ENCODE measurements at regions not wholly inside any gene's neighbourhood (a gene's known extent, or its start where the extent isn't known, plus 50 kb on each side); places are given as distances from the start of the nearest gene placed in this dataset.

DNA sequence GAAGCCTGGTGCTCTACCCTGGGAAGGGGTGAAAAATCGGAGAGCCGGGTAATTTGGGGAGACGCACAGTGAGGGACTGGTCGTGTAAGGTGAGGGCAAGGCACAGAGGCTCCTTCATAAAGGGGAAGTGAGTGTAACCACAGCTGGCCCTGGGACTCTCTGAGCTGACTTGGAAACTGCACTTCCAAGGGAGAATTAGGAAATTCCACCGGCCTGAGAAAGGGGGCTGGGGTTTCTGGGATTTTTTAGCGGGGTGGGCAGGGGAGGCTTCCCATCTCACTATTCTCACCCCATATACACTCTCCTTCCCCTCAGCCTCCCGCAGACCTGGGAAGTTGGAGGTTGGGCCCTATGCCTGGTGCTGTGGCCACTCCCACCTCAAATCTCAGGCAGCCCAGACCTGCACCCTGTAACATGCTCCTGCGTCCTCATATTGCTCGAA, 88.3 kb upstream of the IPO9 start:
- Histone ChIP-seq H4K5ac (ENCODE audit: insufficient read length, low read depth, low read length) (peak overlapping the region; percentile 46), H4K91ac (replicated peaks; ENCODE audit: insufficient read length, low read length) (peak overlapping the region; percentile 14), H3K23ac (ENCODE audit: insufficient read length) (no peak overlapping the region), H3K4ac (replicated peaks; ENCODE audit: insufficient read length, low read depth, low read length) (no peak overlapping the region), H2BK15ac (ENCODE audit: low read length) (no peak overlapping the region; the same call in 1 of the 2 replicates), H3K9ac (replicated peaks in 1 of 4; ENCODE audit: extremely low read depth in 1 of 4, low read depth in 3 of 4, low read length in 3 of 4) (peak overlapping the region in 3 of 4 experiments; percentile 41 to 67 (median 65); a peak in 4 of 7 replicates), H3K9me3 (ENCODE audit: insufficient read depth in 2 of 2, low read depth in 1 of 2, low read length in 1 of 2) (no peaks in the 10 kb centered on the region), H3K4me1 (replicated peaks in 1 of 4; ENCODE audit: control insufficient read depth in 3 of 4, insufficient read depth in 4 of 4, low read length in 3 of 4) (peaks cover 37 to 48% (median 44%) of the 10 kb centered on the region in 4 experiments), H3K23me2 (ENCODE audit: low read depth, low read length) (peaks cover 11% of the 10 kb centered on the region; the same call in 1 of the 2 replicates), H2AK5ac (ENCODE audit: low read depth, low read length) (no peak overlapping the region), H2AFZ (ENCODE audit: low read length) (no peak overlapping the region; the same call in 1 of the 2 replicates), H3K79me1 (ENCODE audit: low read depth, low read length) (peaks cover 6% of the 10 kb centered on the region), H4K20me1 (replicated peaks in 1 of 2; ENCODE audit: control insufficient read depth in 1 of 2, insufficient read depth in 2 of 2, low read length in 2 of 2) (peaks cover 0 to 7% of the 10 kb centered on the region in 2 experiments), H4K8ac (ENCODE audit: extremely low read depth, insufficient read depth, low read length) (no peak overlapping the region; the same call in 1 of the 2 replicates), H3K18ac (ENCODE audit: extremely low read depth, low read length) (peak overlapping the region; percentile 53; the same call in 1 of the 2 replicates), H2BK20ac (ENCODE audit: low read length) (no peak overlapping the region), H3K27ac (ENCODE audit: low read depth, low read length) (no peak overlapping the region), H3K36me3 (ENCODE audit: control insufficient read depth in 2 of 4, insufficient read depth in 4 of 4, low read length in 3 of 4) (peaks cover 0 to 15% (median 1%) of the 10 kb centered on the region in 4 experiments; a peak in 4 of 8 replicates), H3K56ac (replicated peaks; ENCODE audit: insufficient read length, low read depth, low read length) (no peak overlapping the region), H3K79me2 (ENCODE audit: control insufficient read depth in 1 of 2, insufficient read depth in 2 of 2, low read length in 2 of 2) (peaks cover 0 to 45% of the 10 kb centered on the region in 2 experiments; a peak in 3 of 4 replicates), H2BK12ac (ENCODE audit: low read depth, low read length) (peak overlapping the region; percentile 64; the same call in 1 of the 2 replicates), H2BK5ac (ENCODE audit: low read depth, low read length) (peak overlapping the region; percentile 71), H3K4me2 (ENCODE audit: insufficient read depth in 1 of 2, low read depth in 2 of 2, low read length in 2 of 2) (peak overlapping the region; percentile 77 to 90), H3K27me3 (replicated peaks in 1 of 4; ENCODE audit: control insufficient read depth in 3 of 4, extremely low read depth in 1 of 4, insufficient read depth in 3 of 4, low read length in 3 of 4) (no peaks in the 10 kb centered on the region), H3K14ac (ENCODE audit: insufficient read length) (no peak overlapping the region), H2BK120ac (replicated peaks; ENCODE audit: low read depth, low read length) (no peak overlapping the region), H3K4me3 (ENCODE audit: extremely low read depth in 1 of 4, insufficient read depth in 2 of 4, low read depth in 3 of 4, low read length in 4 of 4) (peak overlapping the region; percentile 70 to 86 (median 84))
- TF ChIP-seq SIRT6 (IDR thresholded peaks at IDR 0.05; ENCODE audit: low read length), result no peak
- peak; percentile 32 for TF ChIP-seq EZH2 (IDR thresholded peaks at IDR 0.05; ENCODE audit: low read depth, low read length, severe bottlenecking)
- TF ChIP-seq EGR1 (IDR thresholded peaks at IDR 0.05; ENCODE audit: borderline replicate concordance, low read depth, low read length), result 0 out of 2 replicates have a peak, but pooled peaks have one; percentile 38
- no peak for DNase-seq (ENCODE audit: low read depth in 1 of 2, low spot score in 2 of 2)
- FAIRE-seq, result no peak
- ChIA-PET POLR2A (ENCODE audit: partially characterized antibody) (interaction anchor here (0.6 to 2.3 kb wide), 7 partner anchors 8 to 91 kb away, joined by 3 to 10 read pairs (median 6); no protein-coding TSS in a partner anchor), CTCF (ENCODE audit: partially characterized antibody) (interaction anchor here (0.6 to 14.5 kb wide), 15 partner anchors 8 to 227 kb away, joined by 3 to 146 read pairs (median 6); no protein-coding TSS in a partner anchor)
- 10% methylated on average over 9 of the region's 9 CpGs; no CpG with 5 or more reads in 1 of the 2 experiments for WGBS, 2 experiments (ENCODE audit: extremely low coverage in 1 of 2, insufficient coverage in 1 of 2, insufficient read length in 1 of 2, insufficient replicate concordance in 2 of 2, low coverage in 1 of 2, low lambda C conversion rate in 2 of 2, missing lambda C conversion rate in 1 of 2)

Data from H1 (cell line).